NCI-H2196 (cell line): ENCODE measurements at regions not wholly inside any gene's neighbourhood (a gene's known extent, or its start where the extent isn't known, plus 50 kb on each side); places are given as distances from the start of the nearest gene placed in this dataset.

Source experiments
- DNase-seq: peaks from one replicate; lab custom pipeline; 2025; ENCODE audit not compliant: unreplicated experiment; lab: John Stamatoyannopoulos, UW

GRCh38 chr3:115324056-115324455 lies 177.0 kb upstream of the ZBTB20 start:
- DNase-seq, result no peak

- no peak for DNase-seq
Observed at GRCh38 chr3:115325539-115325938, 178.5 kb upstream of the ZBTB20 start.

- no peak for DNase-seq
Observed at GRCh38 chr3:115330430-115330829, 183.3 kb upstream of the ZBTB20 start.

- DNase-seq, result no peak
Observed at GRCh38 chr3:115332998-115333397, 185.9 kb upstream of the ZBTB20 start.

GRCh38 chr3:115336836-115337235 lies 189.7 kb upstream of the ZBTB20 start:
- no peak for DNase-seq

GRCh38 chr3:115340586-115340985 lies 193.5 kb upstream of the ZBTB20 start:
- no peak for DNase-seq

GRCh38 chr3:115341208-115341607 lies 194.1 kb upstream of the ZBTB20 start:
- DNase-seq, result no peak

GRCh38 chr3:115347737-115348136 lies 200.6 kb upstream of the ZBTB20 start:
- DNase-seq, result no peak

GRCh38 chr3:115348412-115348811 lies 201.3 kb upstream of the ZBTB20 start:
- no peak for DNase-seq

- no peak for DNase-seq
Observed at GRCh38 chr3:115348951-115349745, 202.1 kb upstream of the ZBTB20 start.

GRCh38 chr3:115350606-115351005 lies 203.5 kb upstream of the ZBTB20 start:
- DNase-seq, result no peak

GRCh38 chr3:115351193-115351592 lies 204.1 kb upstream of the ZBTB20 start:
- DNase-seq, result no peak

GRCh38 chr3:115354010-115354409 lies 206.9 kb upstream of the ZBTB20 start:
- no peak for DNase-seq

- no peak for DNase-seq
Observed at GRCh38 chr3:115357456-115357855, 210.4 kb upstream of the ZBTB20 start.

- no peak for DNase-seq
Observed at GRCh38 chr3:115359536-115359935, 212.4 kb upstream of the ZBTB20 start.

- no peak for DNase-seq
Observed at GRCh38 chr3:115361806-115362205, 214.7 kb upstream of the ZBTB20 start.

- no peak for DNase-seq
Observed at GRCh38 chr3:115363071-115363470, 216.0 kb upstream of the ZBTB20 start.

- DNase-seq, result no peak
Observed at GRCh38 chr3:115369021-115369420, 221.9 kb upstream of the ZBTB20 start.

GRCh38 chr3:115375362-115375761 lies 228.3 kb upstream of the ZBTB20 start:
- DNase-seq, result no peak

GRCh38 chr3:115380883-115381572 lies 233.9 kb upstream of the ZBTB20 start:
- peak; percentile 14 for DNase-seq

GRCh38 chr3:115381573-115381912 lies 234.5 kb upstream of the ZBTB20 start:
- DNase-seq, result no peak

- no peak for DNase-seq
Observed at GRCh38 chr3:115381931-115382330, 234.8 kb upstream of the ZBTB20 start.

- no peak for DNase-seq
Observed at GRCh38 chr3:115384381-115384780, 237.3 kb upstream of the ZBTB20 start.
